Ishikawa (cell line): ENCODE measurements at regions not wholly inside any gene's neighbourhood (a gene's known extent, or its start where the extent isn't known, plus 50 kb on each side); places are given as distances from the start of the nearest gene placed in this dataset.

Experiments
- CEBPB ChIP-seq: IDR thresholded peaks from 2 replicates; pipeline ENCODE4 v1.6.1; 2012
- CREB1 ChIP-seq: IDR thresholded peaks from 2 replicates; pipeline ENCODE4 v1.6.1; 2012; ENCODE audit warnings: low read depth
- EGR1 ChIP-seq: IDR thresholded peaks from 2 replicates; pipeline ENCODE4 v1.6.1; 2012
- EP300 ChIP-seq: IDR thresholded peaks from 2 replicates; pipeline ENCODE4 v1.6.1; 2012; ENCODE audit warnings: borderline replicate concordance
- FOXM1 ChIP-seq: IDR thresholded peaks from 2 replicates; pipeline ENCODE4 v1.6.1; 2012; ENCODE audit warnings: low read depth, borderline replicate concordance
- RAD21 ChIP-seq: IDR thresholded peaks from 2 replicates; pipeline ENCODE4 v1.6.1; 2012; ENCODE audit warnings: low read depth
- TAF1 ChIP-seq: IDR thresholded peaks from 2 replicates; pipeline ENCODE4 v1.6.1; 2012; ENCODE audit warnings: low read depth, mild to moderate bottlenecking
- TEAD4 ChIP-seq: IDR thresholded peaks from 2 replicates; pipeline ENCODE4 v1.6.1; 2012
- USF1 ChIP-seq: IDR thresholded peaks from 2 replicates; pipeline ENCODE4 v1.6.1; 2012
- YY1 ChIP-seq: IDR thresholded peaks from 2 replicates; pipeline ENCODE4 v1.6.1; 2012; ENCODE audit warnings: low read depth
- TF ChIP-seq, protein P1 (sequence below): IDR thresholded peaks from 2 replicates; pipeline ENCODE4 v1.6.1; 2012; ENCODE audit warnings: low read depth, mild to moderate bottlenecking

DNA sequence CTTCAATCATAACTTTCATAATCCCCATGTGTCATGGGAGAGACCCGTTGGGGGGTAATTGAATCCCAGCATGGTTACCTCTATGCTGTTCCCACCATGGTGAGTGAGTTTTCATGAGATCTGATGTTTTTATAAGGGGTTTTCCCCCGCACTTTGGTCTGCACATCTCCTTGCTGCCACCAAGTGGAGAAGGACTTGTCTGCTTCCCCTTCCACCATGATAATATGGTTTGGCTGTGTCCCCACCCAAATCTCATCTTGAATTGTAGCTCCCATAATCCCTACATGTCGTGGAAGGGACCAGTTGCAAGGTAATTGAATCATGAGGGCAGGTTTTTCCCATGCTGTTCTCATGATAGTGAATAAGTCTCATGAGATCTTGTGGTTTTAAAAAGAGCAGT is 524.9 kb downstream of the SLITRK5 start:
- TF ChIP-seq EGR1, result no peak
- TF ChIP-seq RAD21, result 0 out of 2 replicates have a peak, but pooled peaks have one; percentile 8
- no peak for TF ChIP-seq EP300
- no peak for TF ChIP-seq USF1
- TF ChIP-seq CEBPB, result no peak
- TF ChIP-seq TAF1, result no peak
- no peak for TF ChIP-seq FOXM1
- TF ChIP-seq CREB1, result no peak
- TF ChIP-seq YY1, result no peak
- no peak for TF ChIP-seq TEAD4
- TF ChIP-seq, protein P1, sequence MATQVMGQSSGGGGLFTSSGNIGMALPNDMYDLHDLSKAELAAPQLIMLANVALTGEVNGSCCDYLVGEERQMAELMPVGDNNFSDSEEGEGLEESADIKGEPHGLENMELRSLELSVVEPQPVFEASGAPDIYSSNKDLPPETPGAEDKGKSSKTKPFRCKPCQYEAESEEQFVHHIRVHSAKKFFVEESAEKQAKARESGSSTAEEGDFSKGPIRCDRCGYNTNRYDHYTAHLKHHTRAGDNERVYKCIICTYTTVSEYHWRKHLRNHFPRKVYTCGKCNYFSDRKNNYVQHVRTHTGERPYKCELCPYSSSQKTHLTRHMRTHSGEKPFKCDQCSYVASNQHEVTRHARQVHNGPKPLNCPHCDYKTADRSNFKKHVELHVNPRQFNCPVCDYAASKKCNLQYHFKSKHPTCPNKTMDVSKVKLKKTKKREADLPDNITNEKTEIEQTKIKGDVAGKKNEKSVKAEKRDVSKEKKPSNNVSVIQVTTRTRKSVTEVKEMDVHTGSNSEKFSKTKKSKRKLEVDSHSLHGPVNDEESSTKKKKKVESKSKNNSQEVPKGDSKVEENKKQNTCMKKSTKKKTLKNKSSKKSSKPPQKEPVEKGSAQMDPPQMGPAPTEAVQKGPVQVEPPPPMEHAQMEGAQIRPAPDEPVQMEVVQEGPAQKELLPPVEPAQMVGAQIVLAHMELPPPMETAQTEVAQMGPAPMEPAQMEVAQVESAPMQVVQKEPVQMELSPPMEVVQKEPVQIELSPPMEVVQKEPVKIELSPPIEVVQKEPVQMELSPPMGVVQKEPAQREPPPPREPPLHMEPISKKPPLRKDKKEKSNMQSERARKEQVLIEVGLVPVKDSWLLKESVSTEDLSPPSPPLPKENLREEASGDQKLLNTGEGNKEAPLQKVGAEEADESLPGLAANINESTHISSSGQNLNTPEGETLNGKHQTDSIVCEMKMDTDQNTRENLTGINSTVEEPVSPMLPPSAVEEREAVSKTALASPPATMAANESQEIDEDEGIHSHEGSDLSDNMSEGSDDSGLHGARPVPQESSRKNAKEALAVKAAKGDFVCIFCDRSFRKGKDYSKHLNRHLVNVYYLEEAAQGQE, result no peak
